CD14-positive monocyte (primary cell): ENCODE measurements at regions not wholly inside any gene's neighbourhood (a gene's known extent, or its start where the extent isn't known, plus 50 kb on each side); places are given as distances from the start of the nearest gene placed in this dataset.

ENCODE experiments used
- DNase-seq, 3 donors: peaks; one replicate each; pipeline ENCODE4 v3.0.0-alpha.2; 2011 to 2022
- H2AFZ ChIP-seq: 2 replicates; pipeline ENCODE4 v1.6.0; 2012; ENCODE audit warnings: mild to moderate bottlenecking, low read depth, low read length, inconsistent platforms; ENCODE audit not compliant: insufficient read depth, poor library complexity, severe bottlenecking
- H3K27ac ChIP-seq, 2 donors: 1 replicate in 1 of 2; 2 replicates in 1 of 2; pipeline ENCODE4 v1.5.1; 2012 to 2013; ENCODE audit warnings: low read length in 2 of 2, control low read depth in 1 of 2, inconsistent platforms in 1 of 2, low read depth in 1 of 2, mild to moderate bottlenecking in 1 of 2
- H3K27me3 ChIP-seq, 2 donors: one replicate each; pipeline versions ENCODE4 v1.6.0 to v1.6.1; 2011 to 2013; ENCODE audit warnings: low read length in 2 of 2; ENCODE audit not compliant: control insufficient read depth in 2 of 2, insufficient read depth in 2 of 2
- H3K36me3 ChIP-seq, 2 donors: replicated peaks in 1 of 2; 1 replicate in 1 of 2; 2 replicates in 1 of 2; pipeline versions ENCODE4 v1.5.1 to v1.6.1; 2012 to 2013; ENCODE audit warnings: low read length in 2 of 2, control low read depth in 1 of 2, inconsistent platforms in 1 of 2, mild to moderate bottlenecking in 1 of 2; ENCODE audit not compliant: insufficient read depth in 2 of 2, control insufficient read depth in 1 of 2
- H3K4me1 ChIP-seq, 2 donors: 1 replicate in 1 of 2; 2 replicates in 1 of 2; pipeline versions ENCODE4 v1.5.1 to v1.6.1; 2012 to 2013; ENCODE audit warnings: low read length in 2 of 2, control low read depth in 1 of 2, inconsistent platforms in 1 of 2, mild to moderate bottlenecking in 1 of 2, moderate library complexity in 1 of 2; ENCODE audit not compliant: insufficient read depth in 2 of 2, control insufficient read depth in 1 of 2
- H3K4me2 ChIP-seq: replicated peaks from 2 replicates; pipeline ENCODE3; 2012; ENCODE audit warnings: low read length, moderate library complexity, mild to moderate bottlenecking; ENCODE audit not compliant: poor library complexity, severe bottlenecking; ENCODE audit errors: extremely low read depth
- H3K4me3 ChIP-seq, 3 experiments: fragments of 200-600 bp in 1 of 3; sonication (generic) in 1 of 3; replicated peaks in 1 of 3; 1 replicate in 2 of 3; 2 replicates in 1 of 3; pipeline ENCODE4 v1.5.1; 2011 to 2013; ENCODE audit warnings: low read length in 3 of 3, mild to moderate bottlenecking in 3 of 3, control low read depth in 2 of 3, low read depth in 2 of 3, inconsistent platforms in 1 of 3, moderate library complexity in 1 of 3
- H3K79me2 ChIP-seq: 2 replicates; pipeline ENCODE4 v1.6.0; 2012; ENCODE audit warnings: mild to moderate bottlenecking, control low read depth, inconsistent platforms, low read length, moderate library complexity; ENCODE audit not compliant: insufficient read depth
- H3K9ac ChIP-seq: 2 replicates; pipeline ENCODE4 v1.6.0; 2017; ENCODE audit warnings: low read length, mild to moderate bottlenecking; ENCODE audit not compliant: insufficient read depth, poor library complexity, severe bottlenecking
- H3K9me3 ChIP-seq, 2 donors: replicated peaks in 1 of 2; 1 replicate in 1 of 2; 2 replicates in 1 of 2; pipeline versions ENCODE4 v1.5.1 to v1.6.1; 2012 to 2013; ENCODE audit warnings: low read length in 2 of 2, control low read depth in 1 of 2; ENCODE audit not compliant: control insufficient read depth in 1 of 2, insufficient read depth in 1 of 2
- H4K20me1 ChIP-seq: 2 replicates; pipeline ENCODE4 v1.6.0; 2012; ENCODE audit warnings: mild to moderate bottlenecking, low read length, control low read depth, moderate library complexity; ENCODE audit not compliant: insufficient read depth
- H3K27ac Mint-ChIP-seq, 7 donors: one replicate each; pipeline ENCODE4 v1.8.0; 2020; ENCODE audit warnings: mild to moderate bottlenecking in 7 of 7, mixed read lengths in 7 of 7, moderate library complexity in 6 of 7, inconsistent platforms in 2 of 7
- H3K27me3 Mint-ChIP-seq, 3 donors: one replicate each; pipeline ENCODE4 v1.8.0; 2021 to 2022; ENCODE audit warnings: low read depth in 3 of 3, mild to moderate bottlenecking in 3 of 3, mixed read lengths in 3 of 3, moderate library complexity in 3 of 3, inconsistent platforms in 1 of 3
- H3K36me3 Mint-ChIP-seq, 2 donors: one replicate each; pipeline ENCODE4 v1.8.0; 2020; ENCODE audit warnings: mixed read lengths in 2 of 2, inconsistent platforms in 1 of 2, mild to moderate bottlenecking in 1 of 2
- H3K4me1 Mint-ChIP-seq: one replicate; pipeline ENCODE4 v1.8.0; 2020; ENCODE audit warnings: mild to moderate bottlenecking, mixed read lengths
- H3K4me3 Mint-ChIP-seq, 2 donors: one replicate each; pipeline ENCODE4 v1.8.0; 2020; ENCODE audit warnings: mild to moderate bottlenecking in 2 of 2, mixed read lengths in 2 of 2, moderate library complexity in 1 of 2
- H3K9me3 Mint-ChIP-seq, 7 donors: one replicate each; pipeline ENCODE4 v1.8.0; 2020 to 2022; ENCODE audit warnings: mixed read lengths in 7 of 7, mild to moderate bottlenecking in 6 of 7, moderate library complexity in 6 of 7, inconsistent platforms in 2 of 7
- CTCF ChIP-seq: fragments of 200-600 bp; IDR thresholded peaks from one replicate; pipeline ENCODE4 v1.8.0; 2022; ENCODE audit warnings: antibody characterized with exemption, mild to moderate bottlenecking
- WGBS: methylation state at CpG from one replicate; pipeline ENCODE4 v1.1.5; 2013; ENCODE audit warnings: missing lambda C conversion rate; ENCODE audit not compliant: insufficient coverage; 5-methylcytosine and 5-hydroxymethylcytosine counted together
- intact Hi-C, 2 donors: fragments of 100-400 bp; cut with micrococcal nuclease; formaldehyde crosslinking; loops; one replicate each; pipeline versions ENCODE4 v1.15.0 to v1.15.1; 2023

DNA sequence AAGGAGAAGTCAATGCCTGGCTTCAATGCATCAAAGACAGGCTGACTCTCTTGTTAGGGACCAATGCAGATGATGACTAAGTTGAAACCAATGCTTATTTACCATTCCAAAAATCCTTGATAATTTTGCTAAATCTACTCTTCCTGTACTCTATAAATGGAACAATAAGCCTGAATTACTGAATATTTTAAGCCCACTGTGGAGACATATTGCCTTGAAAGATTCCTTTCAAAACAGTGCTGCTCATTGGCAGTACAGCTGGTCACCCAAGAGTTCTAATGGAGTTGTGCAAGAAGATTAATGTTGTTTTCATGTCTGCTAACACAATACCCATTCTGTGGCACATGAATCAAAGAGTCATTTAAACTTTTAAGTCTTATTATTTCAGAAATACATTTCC lies 181.0 kb upstream of the CBLB start:
- H3K9me3 Mint-ChIP-seq, result peaks cover 0 to 8% (median 4%) of the 10 kb centered on the region in 7 donors
- intact Hi-C loops, result no loop called here
- no peak overlapping the region for H3K4me3 ChIP-seq
- H3K4me2 ChIP-seq, result no peak overlapping the region
- no peak for TF ChIP-seq CTCF
- no peak overlapping the region for H2AFZ ChIP-seq
- H3K27me3 Mint-ChIP-seq, result no peaks in the 10 kb centered on the region
- no peak overlapping the region for H3K9ac ChIP-seq
- H3K36me3 Mint-ChIP-seq, result no peaks in the 10 kb centered on the region
- no peak overlapping the region for H3K27ac Mint-ChIP-seq
- H3K9me3 ChIP-seq, result no peaks in the 10 kb centered on the region
- no peak for DNase-seq
- no peaks in the 10 kb centered on the region for H3K4me1 Mint-ChIP-seq
- H3K4me1 ChIP-seq, result no peaks in the 10 kb centered on the region
- H3K27ac ChIP-seq, result no peak overlapping the region
- H3K36me3 ChIP-seq, result no peaks in the 10 kb centered on the region
- H3K4me3 Mint-ChIP-seq, result no peak overlapping the region
- no peaks in the 10 kb centered on the region for H3K27me3 ChIP-seq
- H3K79me2 ChIP-seq, result no peaks in the 10 kb centered on the region
- no peaks in the 10 kb centered on the region for H4K20me1 ChIP-seq

DNA sequence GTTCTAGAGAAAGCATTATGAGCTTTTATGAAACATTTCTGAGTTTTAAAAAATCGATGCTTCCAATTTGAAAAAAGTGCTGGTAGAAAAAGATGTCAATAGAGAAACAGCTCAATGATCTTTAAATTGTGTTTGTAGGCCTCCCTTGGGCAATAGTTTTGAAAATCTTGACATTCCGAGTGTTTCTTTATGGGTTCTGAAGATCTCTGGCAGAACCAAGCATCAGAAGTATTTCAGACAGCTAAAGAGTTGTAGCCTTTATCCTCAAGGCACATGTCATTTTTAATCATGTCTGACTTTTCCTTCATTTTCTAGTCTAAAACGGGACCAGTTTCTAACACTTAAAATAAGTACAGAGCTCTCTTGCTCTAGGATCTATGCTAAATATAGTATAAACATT lies 188.1 kb upstream of the CBLB start:
- no peak overlapping the region for H3K27ac Mint-ChIP-seq
- no peaks in the 10 kb centered on the region for H3K4me1 ChIP-seq
- intact Hi-C loops, result no loop called here

More for the DNA sequence above, 188.1 kb upstream of the CBLB start:
- H3K4me1 Mint-ChIP-seq, result no peaks in the 10 kb centered on the region
- no peak overlapping the region for H3K4me3 ChIP-seq
- H3K9ac ChIP-seq, result no peak overlapping the region
- no peaks in the 10 kb centered on the region for H3K36me3 ChIP-seq
- TF ChIP-seq CTCF, result no peak
- no peak overlapping the region for H3K4me3 Mint-ChIP-seq
- no peaks in the 10 kb centered on the region for H3K36me3 Mint-ChIP-seq
- H3K79me2 ChIP-seq, result no peaks in the 10 kb centered on the region
- peaks cover 0 to 10% (median 2%) of the 10 kb centered on the region in 7 donors for H3K9me3 Mint-ChIP-seq
- H3K27ac ChIP-seq, result no peak overlapping the region
- 100% methylated on average over 1 of the region's 3 CpGs for WGBS
- no peaks in the 10 kb centered on the region for H3K27me3 ChIP-seq
- H3K9me3 ChIP-seq, result peaks cover under 1 to 8% of the 10 kb centered on the region in 2 donors
- H2AFZ ChIP-seq, result no peak overlapping the region
- no peaks in the 10 kb centered on the region for H4K20me1 ChIP-seq
- no peak for DNase-seq
- H3K4me2 ChIP-seq, result no peak overlapping the region
- no peaks in the 10 kb centered on the region for H3K27me3 Mint-ChIP-seq
